ENCODE measurements at regions not wholly inside any gene's neighbourhood (a gene's known extent, or its start where the extent isn't known, plus 50 kb on each side); places are given as distances from the start of the nearest gene placed in this dataset.
"Not testable (repeated sequence)": the region's sequence is repeated elsewhere in the genome, so short reads cannot be mapped to it uniquely, and the experiment has no call there.

DNA sequence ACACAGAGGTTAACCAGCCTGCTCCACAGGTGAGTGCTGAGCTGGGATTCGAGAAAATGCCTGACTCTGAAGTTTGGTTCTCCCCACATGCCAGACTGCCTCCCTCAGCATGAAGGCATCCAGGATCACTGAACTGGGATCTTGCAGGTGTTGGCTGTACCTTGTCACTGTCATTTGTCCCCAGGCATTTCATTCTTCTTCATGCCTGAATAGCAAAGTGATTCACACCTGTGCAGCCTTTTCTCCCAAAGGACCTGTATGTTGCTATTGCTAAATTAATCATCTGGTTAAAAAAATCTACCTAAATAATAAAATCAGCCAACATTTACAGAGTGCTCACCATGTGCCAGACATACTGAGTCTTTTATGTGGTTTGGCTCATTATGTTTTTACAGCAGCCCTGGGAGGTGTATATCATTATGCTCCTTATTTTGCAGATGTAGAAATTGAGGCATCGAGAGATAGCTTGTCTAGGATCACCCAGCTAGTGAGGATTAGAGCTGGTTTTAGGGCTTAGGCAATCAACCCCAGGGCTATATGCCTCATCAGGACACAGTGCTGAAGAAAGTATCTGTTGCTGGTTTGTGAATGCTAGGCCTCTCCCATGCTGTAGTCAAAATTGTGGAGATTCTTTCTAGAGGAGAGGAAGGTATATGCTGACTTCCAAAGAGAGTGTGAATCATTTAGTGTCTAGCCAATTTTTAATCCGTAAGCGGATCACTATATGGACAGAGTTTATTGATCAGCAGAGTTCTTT is 204.4 kb downstream of the HIPK3 start:
- DNase-seq, result no peak

DNA sequence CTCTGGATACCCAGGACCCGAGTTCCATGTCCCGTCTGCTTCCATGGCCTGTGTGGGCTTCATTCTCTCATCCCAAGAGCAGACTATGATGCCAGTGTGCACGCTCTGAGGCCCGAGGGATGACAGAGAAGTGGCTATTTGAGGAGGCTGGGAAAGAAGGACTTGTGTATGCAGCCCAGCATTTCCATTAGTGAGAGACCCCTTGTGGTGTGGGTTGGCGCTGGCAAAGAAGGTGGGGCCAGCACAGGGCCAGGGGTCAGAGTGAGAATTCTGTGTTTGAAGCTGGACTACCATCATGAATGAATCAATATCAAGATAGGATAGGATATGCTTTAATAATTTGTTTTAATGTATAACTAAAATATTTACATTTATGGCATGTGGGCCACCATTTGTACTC is 200.8 kb downstream of the HIPK3 start:
- DNase-seq, result no peak

DNA sequence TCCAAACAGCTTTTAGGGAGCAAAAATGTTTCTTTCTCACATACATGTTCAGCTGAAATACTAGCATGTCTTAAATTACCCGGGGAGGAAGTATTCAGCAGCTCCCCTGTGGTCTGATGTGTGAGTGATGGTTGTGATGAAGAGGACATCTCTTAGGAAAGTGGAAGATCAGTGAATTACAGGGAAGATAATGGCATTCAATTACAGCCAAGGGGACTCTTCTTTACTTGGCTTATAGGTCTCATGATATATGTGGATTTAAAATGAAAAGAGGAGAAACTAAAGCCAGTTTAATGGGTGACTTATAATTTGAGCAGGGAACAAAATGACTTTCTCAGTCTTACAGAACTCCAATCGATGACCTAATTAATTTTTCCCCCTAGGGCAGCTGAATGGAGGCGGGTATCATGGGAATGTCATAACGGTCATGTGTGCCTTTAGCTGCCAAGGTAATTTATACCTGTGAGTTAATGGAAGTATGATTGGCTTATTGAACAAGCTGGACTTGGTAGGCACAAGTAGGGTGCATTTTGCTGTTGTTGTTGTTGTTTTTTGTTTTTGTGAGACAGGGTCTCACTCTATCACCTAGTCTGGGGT is 198.8 kb downstream of the HIPK3 start:
- no peak for DNase-seq

DNA sequence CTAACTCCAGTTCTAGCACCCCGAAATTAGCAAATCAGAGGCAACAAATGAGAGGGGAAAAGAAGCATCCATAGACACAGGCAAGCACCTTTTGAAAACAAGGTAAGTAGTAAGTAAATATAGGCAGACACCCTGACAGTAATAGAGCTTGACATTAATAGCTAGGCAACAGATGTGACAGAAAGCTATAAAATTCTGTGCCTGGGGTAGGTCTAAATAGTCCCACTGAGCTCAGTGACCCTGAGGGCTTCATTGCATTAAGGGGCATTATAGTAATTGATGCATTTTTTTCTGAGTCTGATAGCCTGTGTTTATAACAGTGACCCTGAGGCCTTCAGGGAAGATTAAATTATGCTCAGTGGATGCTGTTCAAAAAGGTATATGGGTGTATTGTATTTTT is 197.1 kb downstream of the HIPK3 start:
- no peak for DNase-seq

DNA sequence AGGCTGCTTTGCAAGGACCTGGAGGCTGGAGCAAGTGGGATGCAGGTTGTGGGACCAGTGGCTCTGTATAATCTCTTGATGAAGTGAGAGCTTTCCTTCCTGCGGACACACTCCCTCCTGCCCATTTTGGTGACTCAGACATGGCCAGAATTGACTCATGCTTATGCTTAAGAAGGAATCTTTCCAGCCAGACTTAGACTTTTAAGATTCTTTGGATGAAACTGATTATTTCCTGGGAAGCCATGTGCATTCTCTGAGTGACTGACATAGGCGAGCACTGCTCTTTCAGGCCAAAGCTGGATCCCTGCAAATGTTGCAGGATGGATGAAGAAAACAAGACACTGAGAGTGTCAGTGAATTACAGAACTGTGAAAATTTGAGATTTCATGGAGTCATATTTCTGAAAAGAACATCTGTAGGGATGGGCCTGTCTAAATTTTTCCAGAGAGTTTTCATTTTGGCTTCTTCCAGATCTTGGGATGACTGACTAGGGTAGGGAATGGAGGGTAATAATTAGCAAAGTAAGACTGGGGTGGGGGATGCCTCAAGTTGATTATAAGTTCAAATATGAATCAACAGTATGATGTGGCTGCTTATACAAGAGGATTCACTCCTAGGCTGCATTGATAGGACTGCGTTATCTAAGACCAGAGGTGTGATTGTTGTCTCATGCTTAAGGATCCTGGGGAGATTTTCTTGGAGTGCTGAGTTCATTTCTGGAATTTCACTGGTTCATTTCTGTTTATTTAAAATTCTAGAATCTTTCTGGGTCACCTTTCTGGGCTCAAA is 195.8 kb downstream of the HIPK3 start:
- DNase-seq, result no peak

DNA sequence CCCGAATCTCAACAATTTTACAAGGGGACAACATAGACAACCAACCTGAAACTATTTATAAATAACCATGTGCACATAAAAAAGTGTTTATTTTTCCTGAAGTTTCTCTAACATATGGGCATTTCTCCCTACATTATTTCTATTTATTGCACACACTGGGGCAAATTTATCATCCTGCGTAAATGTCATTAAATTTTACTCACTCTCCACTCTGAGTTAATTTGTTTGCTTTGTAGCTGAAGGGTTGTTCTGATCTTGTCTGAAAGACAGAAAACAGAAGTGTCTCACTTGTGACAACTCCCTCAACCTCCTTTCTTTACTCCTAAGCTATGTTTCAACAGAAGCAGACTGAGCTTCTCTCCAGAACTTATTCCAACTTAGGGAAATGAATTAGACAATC is 194.2 kb downstream of the HIPK3 start:
- no peak for DNase-seq

DNA sequence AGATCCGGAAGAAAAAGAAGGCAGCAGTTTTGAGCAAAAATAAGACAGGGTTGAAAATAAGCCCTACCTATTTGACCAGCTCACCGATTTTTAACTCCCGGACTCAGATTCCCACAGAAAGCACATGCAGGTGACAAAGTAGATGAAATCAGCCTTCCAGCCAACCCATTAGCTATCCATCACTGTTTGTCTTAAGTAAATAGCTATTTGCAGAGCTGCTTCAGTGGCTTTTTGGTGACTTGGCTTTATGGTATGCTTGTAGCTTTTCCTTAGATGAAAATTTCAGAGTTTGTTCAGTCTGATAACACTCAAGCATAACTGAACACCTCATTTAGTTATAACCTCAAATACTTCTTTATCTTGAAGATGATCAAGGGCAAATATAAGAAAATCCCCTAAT is 192.6 kb downstream of the HIPK3 start:
- no peak for DNase-seq

DNA sequence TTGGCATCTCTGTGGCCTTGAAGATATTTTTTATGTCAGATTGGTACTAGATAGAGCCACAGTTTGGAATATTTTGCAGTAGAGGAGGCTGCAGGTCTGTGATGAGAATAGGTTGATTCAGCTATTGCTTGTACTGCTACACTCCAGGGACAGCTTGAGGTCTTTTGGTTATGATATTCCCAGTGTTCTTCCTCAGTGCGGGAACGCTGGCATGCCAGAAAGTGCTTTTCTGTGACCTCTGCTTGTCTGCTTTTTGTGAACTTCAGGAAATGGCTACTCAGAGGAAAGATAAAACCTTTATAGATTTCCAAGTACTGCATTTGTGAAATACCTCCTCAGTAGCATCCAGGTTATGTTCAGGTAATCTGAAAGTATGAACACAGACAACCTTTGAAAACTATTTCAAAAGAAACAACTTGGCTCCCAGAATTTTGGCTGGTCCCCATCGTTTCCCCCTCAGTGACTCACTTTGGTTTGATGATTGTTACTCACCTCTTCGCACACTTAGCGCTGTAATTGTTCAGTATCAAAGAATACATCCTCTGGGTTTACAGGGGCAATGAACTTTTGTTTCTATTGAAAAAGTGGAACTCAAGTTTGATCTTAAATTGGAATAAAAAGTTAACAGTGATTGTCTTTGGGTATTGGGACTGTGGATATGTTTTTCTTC is 191.4 kb downstream of the HIPK3 start:
- no peak for DNase-seq

DNA sequence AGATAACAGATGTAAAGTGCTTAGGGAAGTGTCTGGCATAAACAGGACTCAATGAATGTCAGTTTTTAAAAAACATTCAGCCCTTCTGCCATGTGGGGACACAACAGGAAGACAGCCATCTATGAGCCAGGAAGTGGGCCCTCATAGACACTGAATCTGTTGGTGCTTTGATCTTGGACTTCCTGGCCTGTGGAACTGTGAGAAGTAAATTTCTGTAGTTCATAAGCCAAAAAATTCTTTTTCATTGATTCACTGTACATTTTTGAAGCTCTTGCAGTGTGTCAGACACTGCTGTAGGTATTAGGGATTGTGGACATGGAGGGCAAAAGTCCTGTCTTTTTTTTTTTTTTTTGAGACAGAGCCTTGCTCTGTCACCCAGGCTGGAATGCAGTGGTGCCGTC is 188.6 kb downstream of the HIPK3 start:
- DNase-seq, result no peak

DNA sequence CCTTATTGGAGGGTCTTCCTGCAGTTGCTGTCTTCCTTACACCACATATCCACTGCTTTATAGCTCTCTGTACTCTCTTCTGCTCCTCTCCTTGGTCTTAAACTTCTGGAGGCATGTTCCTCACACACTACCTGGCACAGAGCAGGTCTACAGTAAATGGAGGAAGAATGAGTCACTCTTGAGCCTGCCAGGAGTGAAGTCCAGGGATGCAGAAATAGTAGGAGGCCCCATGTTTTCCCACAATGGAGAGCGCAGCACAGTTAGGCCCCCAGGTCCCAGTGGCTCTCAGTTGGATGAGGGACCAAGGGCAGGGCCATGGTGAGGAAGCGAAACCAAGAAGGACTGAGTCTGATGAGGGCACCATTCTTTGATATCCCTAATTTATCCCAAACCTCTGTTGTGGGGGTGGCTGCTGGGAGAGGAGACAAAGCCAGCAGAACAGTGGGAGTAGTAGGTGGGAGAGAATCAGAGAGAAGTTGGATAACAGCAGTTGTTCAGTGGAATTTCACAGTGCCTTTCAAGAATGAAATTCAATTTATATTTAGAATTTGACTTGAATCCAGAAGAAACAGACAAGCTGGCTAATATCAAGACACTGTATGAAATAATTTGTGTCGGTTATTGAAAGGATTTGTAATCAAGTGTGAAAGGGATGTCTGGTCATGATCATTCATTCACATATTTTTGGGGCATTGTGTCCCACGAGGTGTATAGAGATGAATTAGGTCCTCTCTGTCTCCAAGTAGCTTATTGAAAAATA is 187.8 kb downstream of the HIPK3 start:
- DNase-seq, result no peak

DNA sequence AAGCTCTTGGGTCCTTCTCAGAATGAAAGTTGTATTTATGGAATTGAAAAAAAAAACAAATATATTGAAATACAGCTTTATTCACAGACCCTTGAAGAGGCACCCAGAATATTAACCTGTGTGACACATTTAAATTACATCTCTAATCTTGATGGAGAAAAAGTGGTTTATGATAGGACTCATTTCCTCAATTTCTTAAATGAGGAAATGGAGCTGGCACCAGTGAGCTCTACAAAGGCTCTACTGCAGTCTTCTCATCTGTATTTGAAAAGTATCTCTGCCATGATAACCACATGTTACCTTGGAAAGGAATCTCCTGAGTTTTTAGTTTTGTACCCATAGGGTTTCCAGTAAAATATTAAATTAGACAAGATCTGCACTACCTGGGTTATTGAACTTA is 186.5 kb downstream of the HIPK3 start:
- no peak for DNase-seq

DNA sequence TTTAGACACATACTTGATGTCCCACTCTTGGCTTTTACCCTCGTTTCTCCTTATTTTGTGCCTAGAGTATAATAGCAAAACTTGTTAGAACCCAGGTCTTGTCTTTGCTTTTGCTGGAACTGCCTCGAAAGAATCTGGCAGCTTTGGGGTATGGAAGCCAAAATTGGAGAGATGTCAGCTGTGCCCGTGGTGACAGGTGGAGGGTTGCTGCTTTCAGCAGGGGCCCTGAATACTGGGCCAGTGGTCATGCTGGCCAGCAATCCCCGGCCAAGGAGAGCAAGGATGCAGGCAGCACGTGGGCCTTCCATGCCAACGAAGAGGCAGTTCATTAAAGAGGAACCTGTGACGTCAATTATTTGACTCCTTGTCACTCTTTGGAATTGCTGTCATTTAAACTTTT is 181.1 kb downstream of the HIPK3 start:
- DNase-seq, result no peak

DNA sequence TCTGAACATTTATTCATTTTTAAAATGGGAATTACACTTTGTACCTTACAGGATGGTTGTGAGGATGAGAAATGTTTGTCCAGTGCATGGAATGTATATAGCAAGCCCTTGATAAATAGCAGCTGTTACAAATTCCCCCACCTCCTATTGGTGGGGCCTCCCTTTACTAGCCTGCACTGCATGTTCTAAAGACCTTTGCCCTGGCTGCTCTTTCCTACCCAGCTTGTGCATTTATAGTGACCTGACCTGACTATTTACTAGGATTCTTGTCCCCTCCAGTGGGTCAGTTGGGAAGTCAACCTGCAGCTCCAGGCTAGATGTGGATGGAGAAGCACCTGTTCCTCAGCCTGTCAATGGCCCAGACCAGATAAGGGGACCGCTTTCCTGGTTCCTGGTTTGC is 180.3 kb downstream of the HIPK3 start:
- DNase-seq, result no peak

DNA sequence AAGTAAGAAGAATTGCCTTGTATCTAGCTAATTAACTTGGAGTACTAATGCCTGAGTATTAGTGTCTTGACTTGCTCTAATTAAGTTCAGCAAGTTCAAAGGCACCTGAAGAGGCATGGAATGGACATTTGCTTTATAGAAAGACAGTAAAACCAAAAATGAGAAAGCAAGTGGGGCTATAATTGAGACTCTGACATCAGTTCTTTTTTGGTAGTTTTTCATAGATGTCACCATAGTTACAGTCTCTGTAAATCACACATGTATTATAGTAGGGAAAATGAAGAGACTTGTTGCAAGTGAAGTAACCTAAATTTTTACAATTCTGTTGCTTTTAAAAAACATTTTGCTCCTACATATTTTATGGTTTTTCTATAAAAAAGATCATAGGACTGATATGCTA is 178.0 kb downstream of the HIPK3 start:
- DNase-seq, result no peak

DNA sequence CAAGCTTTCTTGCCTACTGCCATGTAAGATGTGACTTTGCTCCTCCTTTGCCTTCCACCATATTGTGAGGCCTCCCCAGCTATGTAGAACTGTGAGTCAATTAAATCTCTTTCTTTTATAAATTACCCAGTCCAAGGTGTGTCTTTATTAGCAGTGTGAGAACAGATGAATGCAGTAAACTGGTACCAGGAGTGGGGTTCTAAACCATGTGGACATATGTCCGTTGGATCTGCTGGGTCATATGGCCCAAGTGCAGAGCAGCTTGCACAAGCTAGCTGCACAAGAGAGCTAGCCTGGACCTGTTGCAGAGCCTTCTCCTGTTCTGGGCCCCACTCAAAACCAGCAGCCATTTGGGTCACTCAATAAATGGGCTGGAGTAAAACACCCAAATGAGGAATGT is 177.1 kb downstream of the HIPK3 start:
- DNase-seq, result no peak

DNA sequence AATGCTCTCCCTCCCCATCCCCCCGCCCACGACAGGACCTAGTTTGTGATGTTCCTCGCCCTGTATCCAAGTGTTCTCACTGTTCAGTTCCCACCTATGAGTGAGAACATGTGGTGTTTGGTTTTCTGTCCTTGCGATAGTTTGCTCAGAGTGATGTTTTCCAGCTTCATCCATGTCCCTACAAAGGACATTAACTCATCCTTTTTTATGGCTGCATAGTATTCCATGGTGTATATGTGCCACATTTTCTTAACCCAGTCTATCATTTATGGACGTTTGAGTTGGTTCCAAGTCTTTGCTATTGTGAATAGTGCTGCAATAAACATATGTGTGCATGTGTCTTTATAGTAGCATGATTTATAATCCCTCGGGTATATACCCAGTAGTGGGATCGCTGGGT is 171.3 kb downstream of the HIPK3 start:
- DNase-seq, result not testable (repeated sequence)

DNA sequence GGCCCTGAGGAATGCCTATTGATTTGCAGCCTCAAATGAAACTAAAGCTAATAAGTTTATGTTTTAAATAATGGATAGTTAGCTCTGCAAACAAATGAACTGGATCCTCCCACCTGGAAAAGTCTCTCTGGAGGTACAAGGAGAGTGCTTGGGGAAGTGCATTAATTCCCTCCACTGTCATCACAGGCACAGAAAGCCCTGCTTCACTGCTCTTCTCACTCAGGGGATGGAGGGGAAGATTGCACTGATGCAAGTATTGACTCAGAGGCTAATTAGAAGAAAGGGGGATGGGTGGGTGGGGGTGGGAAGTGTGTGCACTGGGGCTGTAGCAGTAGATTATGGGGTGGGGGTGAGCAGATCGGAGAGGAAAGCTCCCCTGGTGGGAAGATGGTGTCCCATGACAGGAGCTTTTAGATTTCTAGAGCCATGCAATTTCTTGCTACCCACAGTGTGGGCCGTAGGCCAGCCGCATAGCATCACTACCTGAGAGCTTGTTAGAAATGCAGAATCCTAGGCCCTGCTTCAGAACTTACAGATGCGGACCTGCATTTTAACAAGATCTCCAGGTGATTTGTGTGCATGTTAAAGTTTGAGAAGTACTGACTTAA is 163.9 kb downstream of the HIPK3 start:
- DNase-seq, result no peak

DNA sequence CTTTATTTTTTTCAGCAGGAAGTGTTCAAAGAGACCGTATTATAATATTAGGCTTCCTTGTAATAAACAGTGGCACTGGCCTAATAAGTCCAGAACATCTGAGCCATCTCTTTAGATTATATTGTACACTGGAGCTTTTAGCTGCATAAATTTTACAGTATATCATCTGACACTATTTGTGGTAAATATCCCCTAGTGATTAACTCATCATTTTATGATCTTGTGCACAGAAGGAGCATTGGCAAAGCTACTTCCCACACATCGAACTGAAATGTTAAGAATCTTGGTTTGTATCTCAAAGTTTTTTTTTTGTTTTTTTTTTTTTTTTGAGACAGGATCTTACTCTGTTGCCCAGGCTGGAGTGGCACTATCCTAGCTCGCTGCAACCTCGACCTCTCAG is 162.7 kb downstream of the HIPK3 start:
- no peak for DNase-seq

DNA sequence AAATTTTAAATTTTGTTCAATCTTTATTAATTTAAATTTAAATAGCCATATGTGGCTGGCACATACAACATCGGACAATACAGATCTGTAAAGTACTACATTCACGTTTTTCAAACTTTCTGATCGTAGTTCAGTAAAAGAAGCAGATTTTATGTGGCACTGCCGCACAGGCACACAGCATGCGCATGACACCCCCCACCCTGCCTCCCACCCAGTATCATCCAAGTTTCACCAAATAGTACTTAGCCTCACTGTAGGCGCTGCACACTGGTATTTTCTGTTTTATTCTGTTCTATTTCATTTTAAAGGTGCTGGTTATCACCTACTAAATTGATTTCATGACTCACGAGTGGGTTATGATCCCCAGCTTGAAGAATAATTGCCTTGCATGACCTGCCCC is 159.9 kb downstream of the HIPK3 start:
- DNase-seq, result no peak

DNA sequence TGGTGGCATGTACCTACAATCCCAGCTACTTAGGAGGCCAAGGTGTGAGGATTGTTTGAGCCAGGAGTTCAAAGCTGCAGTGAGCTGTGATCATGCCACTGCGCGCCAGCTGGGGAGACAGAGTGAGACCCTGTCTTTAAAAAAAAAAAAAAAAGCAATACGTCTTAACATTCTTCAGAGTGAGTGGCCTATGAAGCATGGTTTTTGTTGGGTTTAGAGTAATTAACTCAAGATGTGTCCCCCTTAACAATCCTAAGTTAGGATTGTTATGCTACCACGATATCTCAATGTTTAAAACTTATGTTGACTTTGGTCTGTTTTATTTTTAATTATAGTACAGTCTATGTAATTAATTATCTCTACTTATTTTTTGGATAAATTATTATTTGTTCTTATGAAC is 156.1 kb downstream of the HIPK3 start:
- DNase-seq, result no peak

DNA sequence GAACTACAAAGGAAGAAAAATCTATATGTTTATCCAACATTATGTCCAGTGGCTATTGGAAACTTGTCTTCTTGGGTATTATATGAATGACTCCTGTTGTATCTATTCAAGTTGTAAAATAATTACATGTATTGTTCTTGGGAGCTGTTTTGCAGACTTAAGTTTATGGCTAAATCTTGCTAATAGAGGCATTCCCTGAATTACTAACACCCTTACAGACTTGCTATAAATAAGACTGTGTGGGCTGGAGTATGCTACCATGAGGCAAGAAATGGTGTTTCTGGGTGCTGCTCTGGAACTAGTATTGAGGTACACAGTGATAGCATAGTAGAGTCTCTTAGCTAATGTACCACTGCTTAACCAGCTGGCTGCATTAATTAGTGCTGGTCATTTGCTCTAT is 155.1 kb downstream of the HIPK3 start:
- DNase-seq, result no peak

DNA sequence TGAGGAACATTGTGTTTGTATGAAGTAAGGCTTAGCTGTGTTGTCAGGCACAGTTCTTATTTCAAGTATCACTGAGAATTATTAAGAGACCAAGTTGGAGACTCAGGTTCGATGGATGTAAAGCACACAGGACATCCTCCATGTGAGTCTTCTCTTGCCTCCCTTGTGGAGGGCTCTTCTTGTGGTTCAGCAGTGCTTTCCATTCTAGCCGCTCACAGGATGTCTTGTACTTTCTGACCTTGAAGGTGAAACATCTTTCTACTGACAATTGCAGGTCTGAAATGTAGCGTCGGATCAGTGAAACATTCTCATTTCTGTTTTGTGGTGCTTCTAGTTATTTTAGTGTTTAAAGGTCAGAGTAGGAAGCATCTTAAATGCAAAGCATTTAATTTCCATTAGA is 154.6 kb downstream of the HIPK3 start:
- no peak for DNase-seq
